SK-N-SH (cell line): ENCODE measurements at regions not wholly inside any gene's neighbourhood (a gene's known extent, or its start where the extent isn't known, plus 50 kb on each side); places are given as distances from the start of the nearest gene placed in this dataset.

Source experiments
- CTCF ChIA-PET: fragments of 300-600, 350-600 bp; formaldehyde crosslinking; extraction: SDS; loops from one replicate; lab custom pipeline; 2021; lab: Yijun Ruan, JAX
- POLR2A ChIA-PET: fragments of 350-600 bp; sonication (Branson Sonifier 250); formaldehyde crosslinking; extraction: SDS; loops from one replicate; lab custom pipeline; 2020; ENCODE audit warnings: antibody characterized with exemption, inconsistent platforms; lab: Yijun Ruan, JAX
- DNase-seq: peaks from one replicate; pipeline ENCODE4 v3.0.0; 2012
- H2AFZ ChIP-seq: fragments of 200-600 bp; sonication (generic); 2 replicates; pipeline ENCODE4 v1.8.1; 2016; ENCODE audit warnings: antibody characterized with exemption, mild to moderate bottlenecking, low read depth
- H3F3A ChIP-seq: fragments of 200-600 bp; sonication (generic); replicated peaks from 2 replicates; pipeline ENCODE3; 2016; ENCODE audit warnings: antibody characterized with exemption, mild to moderate bottlenecking; ENCODE audit not compliant: insufficient read depth
- H3K27ac ChIP-seq, 2 experiments: fragments of 200-500 bp in 1 of 2; fragments of 200-600 bp in 1 of 2; sonication (Bioruptor generic) in 1 of 2; sonication (generic), shearing (Covaris generic) in 1 of 2; 2 replicates each; pipeline versions ENCODE4 v1.5.1 to v1.6.1; 2014 to 2016; ENCODE audit warnings: low read depth in 2 of 2, inconsistent platforms in 1 of 2, low read length in 1 of 2, mild to moderate bottlenecking in 1 of 2, mixed read lengths in 1 of 2
- H3K27me3 ChIP-seq: fragments of 200-600 bp; sonication (generic), shearing (Covaris generic); 2 replicates; pipeline ENCODE4 v1.6.1; 2016; ENCODE audit warnings: mixed run types; ENCODE audit not compliant: insufficient read depth
- H3K36me3 ChIP-seq, 2 experiments: fragments of 200-500 bp in 1 of 2; fragments of 200-600 bp in 1 of 2; sonication (Bioruptor generic) in 1 of 2; sonication (generic) in 1 of 2; replicated peaks in 1 of 2; 2 replicates each; pipeline versions ENCODE3 to v1.5.1; 2014 to 2016; ENCODE audit warnings: low read length in 1 of 2, mild to moderate bottlenecking in 1 of 2; ENCODE audit not compliant: insufficient read depth in 2 of 2, control insufficient read depth in 1 of 2
- H3K4me1 ChIP-seq, 2 experiments: fragments of 200-500 bp in 1 of 2; fragments of 200-600 bp in 1 of 2; sonication (Bioruptor generic) in 1 of 2; sonication (generic), shearing (Covaris generic) in 1 of 2; 2 replicates each; pipeline versions ENCODE4 v1.5.1 to v1.6.1; 2014 to 2016; ENCODE audit warnings: low read depth in 1 of 2, low read length in 1 of 2, mixed run types in 1 of 2; ENCODE audit not compliant: insufficient read depth in 2 of 2, control insufficient read depth in 1 of 2
- H3K4me2 ChIP-seq: fragments of 200-600 bp; sonication (generic), shearing (Covaris generic); 2 replicates; pipeline ENCODE4 v1.6.1; 2017; ENCODE audit warnings: mixed run types
- H3K4me3 ChIP-seq, 2 experiments: fragments of 200-500 bp in 1 of 2; fragments of 200-600 bp in 1 of 2; sonication (Bioruptor generic) in 1 of 2; sonication (generic), shearing (Covaris generic) in 1 of 2; 2 replicates each; pipeline versions ENCODE4 v1.5.1 to v1.8.1; 2014 to 2016; ENCODE audit warnings: low read depth in 2 of 2, inconsistent platforms in 1 of 2, low read length in 1 of 2, mild to moderate bottlenecking in 1 of 2, mixed read lengths in 1 of 2, moderate library complexity in 1 of 2
- H3K79me2 ChIP-seq: fragments of 200-600 bp; sonication (generic); 2 replicates; pipeline ENCODE4 v1.8.1; 2017; ENCODE audit warnings: mild to moderate bottlenecking; ENCODE audit not compliant: insufficient read depth
- H3K9ac ChIP-seq: fragments of 200-600 bp; sonication (generic); 2 replicates; pipeline ENCODE4 v1.6.1; 2017; ENCODE audit warnings: mixed run types
- H3K9me2 ChIP-seq: fragments of 200-600 bp; sonication (generic); 2 replicates; pipeline ENCODE4 v1.6.1; 2017; ENCODE audit warnings: mixed run types
- H3K9me3 ChIP-seq: fragments of 200-600 bp; sonication (generic); 2 replicates; pipeline ENCODE4 v1.6.1; 2017; ENCODE audit warnings: mixed run types, mild to moderate bottlenecking, moderate library complexity
- H4K20me1 ChIP-seq: fragments of 200-600 bp; sonication (generic); 2 replicates; pipeline ENCODE4 v1.6.1; 2017; ENCODE audit warnings: mild to moderate bottlenecking, mixed run types; ENCODE audit not compliant: insufficient read depth
- CHD2 ChIP-seq: fragments of 150-350 bp; IDR thresholded peaks from 2 replicates; pipeline ENCODE4 v1.6.1; 2018; ENCODE audit warnings: low read length; ENCODE audit not compliant: partially characterized antibody
- EZH2phosphoT487 ChIP-seq: fragments of 200-600 bp; sonication (generic); IDR thresholded peaks from 2 replicates; pipeline ENCODE4 v1.6.1; 2017; ENCODE audit warnings: low read depth, mixed run types, mild to moderate bottlenecking, antibody characterized with exemption, moderate library complexity, borderline replicate concordance
- FOSL2 ChIP-seq: IDR thresholded peaks from 2 replicates; pipeline ENCODE4 v1.4.0; 2012; ENCODE audit warnings: low read depth, mild to moderate bottlenecking, moderate library complexity, borderline replicate concordance
- FOXJ3 ChIP-seq: sonication (generic); formaldehyde crosslinking; IDR thresholded peaks from 2 replicates; pipeline ENCODE4 v1.5.1; 2020; ENCODE audit warnings: mild to moderate bottlenecking, missing genetic modification reagents
- GABPA ChIP-seq: IDR thresholded peaks from 2 replicates; pipeline ENCODE4 v1.4.0; 2012; ENCODE audit warnings: low read depth, mild to moderate bottlenecking
- MXI1 ChIP-seq: IDR thresholded peaks from 2 replicates; pipeline ENCODE4 v1.6.1; 2012; ENCODE audit warnings: mild to moderate bottlenecking, low read depth, low read length, improper control_type of control experiment
- POLR2AphosphoS5 ChIP-seq: IDR thresholded peaks from 2 replicates; pipeline ENCODE4 v1.6.1; 2012; ENCODE audit warnings: low read depth, low read length
- RXRA ChIP-seq: IDR thresholded peaks from 2 replicates; pipeline ENCODE4 v1.4.0; 2012; ENCODE audit warnings: low read depth, mild to moderate bottlenecking, borderline replicate concordance
- SMC3 ChIP-seq: IDR thresholded peaks from 2 replicates; pipeline ENCODE4 v1.6.1; 2012; ENCODE audit warnings: low read depth, low read length, improper control_type of control experiment
- TAF1 ChIP-seq: IDR thresholded peaks from 2 replicates; pipeline ENCODE4 v1.6.1; 2012; ENCODE audit warnings: low read depth, mild to moderate bottlenecking, low read length, moderate library complexity, borderline replicate concordance
- TCF12 ChIP-seq: IDR thresholded peaks from 2 replicates; pipeline ENCODE4 v1.4.0; 2012
- TEAD4 ChIP-seq: IDR thresholded peaks from 2 replicates; pipeline ENCODE4 v1.4.0; 2012; ENCODE audit warnings: mild to moderate bottlenecking, borderline replicate concordance; ENCODE audit not compliant: insufficient read depth
- YY1 ChIP-seq: IDR thresholded peaks from 2 replicates; pipeline ENCODE4 v1.4.0; 2012; ENCODE audit warnings: low read depth, mild to moderate bottlenecking
- WGBS: methylation state at CpG from one replicate; pipeline ENCODE4 v1.1.6; 2017; ENCODE audit warnings: low lambda C conversion rate; 5-methylcytosine and 5-hydroxymethylcytosine counted together
- TF ChIP-seq, protein P1 (sequence below): IDR thresholded peaks from 2 replicates; pipeline ENCODE4 v1.4.0; 2012; ENCODE audit warnings: low read depth, borderline replicate concordance
- TF ChIP-seq, protein P2 (sequence below): IDR thresholded peaks from 2 replicates; pipeline ENCODE4 v1.4.0; 2012; ENCODE audit warnings: low read depth, borderline replicate concordance
- TF ChIP-seq, protein P3 (sequence below): IDR thresholded peaks from 2 replicates; pipeline ENCODE4 v1.6.1; 2012; ENCODE audit warnings: mild to moderate bottlenecking, low read depth, low read length, moderate library complexity
- TF ChIP-seq, protein P4 (sequence below): fragments of 150-350 bp; IDR thresholded peaks from 2 replicates; pipeline ENCODE4 v1.6.1; 2016; ENCODE audit warnings: mild to moderate bottlenecking, low read depth, low read length
- TF ChIP-seq, protein P5 (sequence below): IDR thresholded peaks from 2 replicates; pipeline ENCODE4; 2012

DNA sequence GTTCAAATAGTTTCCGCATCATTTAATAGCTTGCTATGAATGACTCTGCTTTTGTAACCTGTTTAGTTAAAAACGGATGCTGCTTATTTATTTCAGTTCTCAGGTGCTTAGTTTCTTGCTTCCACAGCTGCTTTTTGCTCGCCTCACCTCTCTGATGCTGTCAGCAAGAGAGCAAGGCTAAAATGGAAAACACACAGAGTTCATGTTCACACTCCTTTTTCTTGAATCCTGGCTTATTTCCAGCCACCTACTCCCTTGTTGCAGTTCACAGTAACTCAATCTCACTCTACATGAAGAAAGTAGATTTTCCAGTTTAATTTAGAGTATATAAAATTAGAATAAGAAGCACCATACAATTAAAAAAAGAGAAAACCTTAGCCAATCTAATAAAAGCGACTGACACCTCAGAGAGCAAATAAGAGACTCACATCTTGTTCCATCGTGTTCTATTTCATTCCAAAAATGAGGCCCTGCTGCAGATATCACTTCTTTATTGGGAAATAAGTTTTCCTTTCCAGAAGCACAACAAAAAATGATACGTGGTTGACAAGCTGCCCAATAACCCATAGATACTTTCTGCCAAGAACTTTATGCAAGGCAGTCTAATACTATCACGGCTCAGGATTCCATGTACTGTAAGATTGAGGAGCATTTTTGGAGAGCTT lies 326.1 kb upstream of the SLITRK1 start:
- H3K9me3 ChIP-seq: no peaks in the 10 kb centered on the region
- ChIA-PET CTCF (no interaction called here), POLR2A (no interaction called here)

More for the DNA sequence above, 326.1 kb upstream of the SLITRK1 start:
- H3K27me3 ChIP-seq: no peaks in the 10 kb centered on the region
- no peak overlapping the region for H3K4me2 ChIP-seq
- TF ChIP-seq GABPA: no peak
- TF ChIP-seq TAF1: no peak
- no peak for TF ChIP-seq TEAD4
- TF ChIP-seq, protein P1, sequence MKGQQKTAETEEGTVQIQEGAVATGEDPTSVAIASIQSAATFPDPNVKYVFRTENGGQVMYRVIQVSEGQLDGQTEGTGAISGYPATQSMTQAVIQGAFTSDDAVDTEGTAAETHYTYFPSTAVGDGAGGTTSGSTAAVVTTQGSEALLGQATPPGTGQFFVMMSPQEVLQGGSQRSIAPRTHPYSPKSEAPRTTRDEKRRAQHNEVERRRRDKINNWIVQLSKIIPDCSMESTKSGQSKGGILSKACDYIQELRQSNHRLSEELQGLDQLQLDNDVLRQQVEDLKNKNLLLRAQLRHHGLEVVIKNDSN: no peak
- TF ChIP-seq YY1: no peak
- no peak for TF ChIP-seq CHD2
- no peak for TF ChIP-seq SMC3
- TF ChIP-seq, protein P2, sequence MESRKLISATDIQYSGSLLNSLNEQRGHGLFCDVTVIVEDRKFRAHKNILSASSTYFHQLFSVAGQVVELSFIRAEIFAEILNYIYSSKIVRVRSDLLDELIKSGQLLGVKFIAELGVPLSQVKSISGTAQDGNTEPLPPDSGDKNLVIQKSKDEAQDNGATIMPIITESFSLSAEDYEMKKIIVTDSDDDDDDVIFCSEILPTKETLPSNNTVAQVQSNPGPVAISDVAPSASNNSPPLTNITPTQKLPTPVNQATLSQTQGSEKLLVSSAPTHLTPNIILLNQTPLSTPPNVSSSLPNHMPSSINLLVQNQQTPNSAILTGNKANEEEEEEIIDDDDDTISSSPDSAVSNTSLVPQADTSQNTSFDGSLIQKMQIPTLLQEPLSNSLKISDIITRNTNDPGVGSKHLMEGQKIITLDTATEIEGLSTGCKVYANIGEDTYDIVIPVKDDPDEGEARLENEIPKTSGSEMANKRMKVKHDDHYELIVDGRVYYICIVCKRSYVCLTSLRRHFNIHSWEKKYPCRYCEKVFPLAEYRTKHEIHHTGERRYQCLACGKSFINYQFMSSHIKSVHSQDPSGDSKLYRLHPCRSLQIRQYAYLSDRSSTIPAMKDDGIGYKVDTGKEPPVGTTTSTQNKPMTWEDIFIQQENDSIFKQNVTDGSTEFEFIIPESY: no peak
- TF ChIP-seq, protein P3, sequence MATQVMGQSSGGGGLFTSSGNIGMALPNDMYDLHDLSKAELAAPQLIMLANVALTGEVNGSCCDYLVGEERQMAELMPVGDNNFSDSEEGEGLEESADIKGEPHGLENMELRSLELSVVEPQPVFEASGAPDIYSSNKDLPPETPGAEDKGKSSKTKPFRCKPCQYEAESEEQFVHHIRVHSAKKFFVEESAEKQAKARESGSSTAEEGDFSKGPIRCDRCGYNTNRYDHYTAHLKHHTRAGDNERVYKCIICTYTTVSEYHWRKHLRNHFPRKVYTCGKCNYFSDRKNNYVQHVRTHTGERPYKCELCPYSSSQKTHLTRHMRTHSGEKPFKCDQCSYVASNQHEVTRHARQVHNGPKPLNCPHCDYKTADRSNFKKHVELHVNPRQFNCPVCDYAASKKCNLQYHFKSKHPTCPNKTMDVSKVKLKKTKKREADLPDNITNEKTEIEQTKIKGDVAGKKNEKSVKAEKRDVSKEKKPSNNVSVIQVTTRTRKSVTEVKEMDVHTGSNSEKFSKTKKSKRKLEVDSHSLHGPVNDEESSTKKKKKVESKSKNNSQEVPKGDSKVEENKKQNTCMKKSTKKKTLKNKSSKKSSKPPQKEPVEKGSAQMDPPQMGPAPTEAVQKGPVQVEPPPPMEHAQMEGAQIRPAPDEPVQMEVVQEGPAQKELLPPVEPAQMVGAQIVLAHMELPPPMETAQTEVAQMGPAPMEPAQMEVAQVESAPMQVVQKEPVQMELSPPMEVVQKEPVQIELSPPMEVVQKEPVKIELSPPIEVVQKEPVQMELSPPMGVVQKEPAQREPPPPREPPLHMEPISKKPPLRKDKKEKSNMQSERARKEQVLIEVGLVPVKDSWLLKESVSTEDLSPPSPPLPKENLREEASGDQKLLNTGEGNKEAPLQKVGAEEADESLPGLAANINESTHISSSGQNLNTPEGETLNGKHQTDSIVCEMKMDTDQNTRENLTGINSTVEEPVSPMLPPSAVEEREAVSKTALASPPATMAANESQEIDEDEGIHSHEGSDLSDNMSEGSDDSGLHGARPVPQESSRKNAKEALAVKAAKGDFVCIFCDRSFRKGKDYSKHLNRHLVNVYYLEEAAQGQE: no peak
- no peak for TF ChIP-seq POLR2AphosphoS5
- TF ChIP-seq, protein P4, sequence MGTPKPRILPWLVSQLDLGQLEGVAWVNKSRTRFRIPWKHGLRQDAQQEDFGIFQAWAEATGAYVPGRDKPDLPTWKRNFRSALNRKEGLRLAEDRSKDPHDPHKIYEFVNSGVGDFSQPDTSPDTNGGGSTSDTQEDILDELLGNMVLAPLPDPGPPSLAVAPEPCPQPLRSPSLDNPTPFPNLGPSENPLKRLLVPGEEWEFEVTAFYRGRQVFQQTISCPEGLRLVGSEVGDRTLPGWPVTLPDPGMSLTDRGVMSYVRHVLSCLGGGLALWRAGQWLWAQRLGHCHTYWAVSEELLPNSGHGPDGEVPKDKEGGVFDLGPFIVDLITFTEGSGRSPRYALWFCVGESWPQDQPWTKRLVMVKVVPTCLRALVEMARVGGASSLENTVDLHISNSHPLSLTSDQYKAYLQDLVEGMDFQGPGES: no peak
- no peak for TF ChIP-seq FOSL2
- no peak for TF ChIP-seq RXRA
- no peak for TF ChIP-seq EZH2phosphoT487
- TF ChIP-seq FOXJ3: no peak
- TF ChIP-seq TCF12: no peak
- TF ChIP-seq MXI1: no peak
- TF ChIP-seq, protein P5, sequence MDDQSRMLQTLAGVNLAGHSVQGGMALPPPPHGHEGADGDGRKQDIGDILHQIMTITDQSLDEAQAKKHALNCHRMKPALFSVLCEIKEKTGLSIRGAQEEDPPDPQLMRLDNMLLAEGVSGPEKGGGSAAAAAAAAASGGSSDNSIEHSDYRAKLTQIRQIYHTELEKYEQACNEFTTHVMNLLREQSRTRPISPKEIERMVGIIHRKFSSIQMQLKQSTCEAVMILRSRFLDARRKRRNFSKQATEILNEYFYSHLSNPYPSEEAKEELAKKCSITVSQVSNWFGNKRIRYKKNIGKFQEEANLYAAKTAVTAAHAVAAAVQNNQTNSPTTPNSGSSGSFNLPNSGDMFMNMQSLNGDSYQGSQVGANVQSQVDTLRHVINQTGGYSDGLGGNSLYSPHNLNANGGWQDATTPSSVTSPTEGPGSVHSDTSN: no peak
- no peaks in the 10 kb centered on the region for H3K9me2 ChIP-seq
- no peaks in the 10 kb centered on the region for H3K79me2 ChIP-seq
- no peak overlapping the region for H3K27ac ChIP-seq
- no peaks in the 10 kb centered on the region for H3K4me1 ChIP-seq
- H3K9ac ChIP-seq: no peak overlapping the region
- H4K20me1 ChIP-seq: no peaks in the 10 kb centered on the region
- no peak for DNase-seq
- no peak overlapping the region for H3K4me3 ChIP-seq
- WGBS: 11% methylated on average over 7 of the region's 7 CpGs
- H3F3A ChIP-seq: no peaks in the 10 kb centered on the region
- H2AFZ ChIP-seq: no peak overlapping the region
- no peaks in the 10 kb centered on the region for H3K36me3 ChIP-seq
